Retinal pigment epithelial cell (primary cell): ENCODE measurements at regions not wholly inside any gene's neighbourhood (a gene's known extent, or its start where the extent isn't known, plus 50 kb on each side); places are given as distances from the start of the nearest gene placed in this dataset.

Experiments used
- DNase-seq: peaks from one replicate; pipeline ENCODE4 v3.0.0-alpha.2; 2010; ENCODE audit warnings: low read depth
- H3K4me3 ChIP-seq: 2 replicates; pipeline ENCODE4 v1.5.1; 2011; ENCODE audit warnings: mild to moderate bottlenecking, low read length, control low read depth, moderate library complexity
- TF ChIP-seq, protein P1 (sequence below): conservative IDR thresholded peaks from 2 replicates; pipeline ENCODE4 v1.5.1; 2011; ENCODE audit warnings: low read depth, low read length, control low read depth, inconsistent platforms

GRCh38 chr14:101243587-101244338 is 317.5 kb upstream of the DIO3 start:
- no peak for DNase-seq
- TF ChIP-seq, protein P1, sequence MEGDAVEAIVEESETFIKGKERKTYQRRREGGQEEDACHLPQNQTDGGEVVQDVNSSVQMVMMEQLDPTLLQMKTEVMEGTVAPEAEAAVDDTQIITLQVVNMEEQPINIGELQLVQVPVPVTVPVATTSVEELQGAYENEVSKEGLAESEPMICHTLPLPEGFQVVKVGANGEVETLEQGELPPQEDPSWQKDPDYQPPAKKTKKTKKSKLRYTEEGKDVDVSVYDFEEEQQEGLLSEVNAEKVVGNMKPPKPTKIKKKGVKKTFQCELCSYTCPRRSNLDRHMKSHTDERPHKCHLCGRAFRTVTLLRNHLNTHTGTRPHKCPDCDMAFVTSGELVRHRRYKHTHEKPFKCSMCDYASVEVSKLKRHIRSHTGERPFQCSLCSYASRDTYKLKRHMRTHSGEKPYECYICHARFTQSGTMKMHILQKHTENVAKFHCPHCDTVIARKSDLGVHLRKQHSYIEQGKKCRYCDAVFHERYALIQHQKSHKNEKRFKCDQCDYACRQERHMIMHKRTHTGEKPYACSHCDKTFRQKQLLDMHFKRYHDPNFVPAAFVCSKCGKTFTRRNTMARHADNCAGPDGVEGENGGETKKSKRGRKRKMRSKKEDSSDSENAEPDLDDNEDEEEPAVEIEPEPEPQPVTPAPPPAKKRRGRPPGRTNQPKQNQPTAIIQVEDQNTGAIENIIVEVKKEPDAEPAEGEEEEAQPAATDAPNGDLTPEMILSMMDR: no peak
- H3K4me3 ChIP-seq: no peak overlapping the region

GRCh38 chr14:101246894-101247841 is 314.1 kb upstream of the DIO3 start:
- TF ChIP-seq, protein P1: no peak
- no peak overlapping the region for H3K4me3 ChIP-seq
- DNase-seq: no peak

DNA sequence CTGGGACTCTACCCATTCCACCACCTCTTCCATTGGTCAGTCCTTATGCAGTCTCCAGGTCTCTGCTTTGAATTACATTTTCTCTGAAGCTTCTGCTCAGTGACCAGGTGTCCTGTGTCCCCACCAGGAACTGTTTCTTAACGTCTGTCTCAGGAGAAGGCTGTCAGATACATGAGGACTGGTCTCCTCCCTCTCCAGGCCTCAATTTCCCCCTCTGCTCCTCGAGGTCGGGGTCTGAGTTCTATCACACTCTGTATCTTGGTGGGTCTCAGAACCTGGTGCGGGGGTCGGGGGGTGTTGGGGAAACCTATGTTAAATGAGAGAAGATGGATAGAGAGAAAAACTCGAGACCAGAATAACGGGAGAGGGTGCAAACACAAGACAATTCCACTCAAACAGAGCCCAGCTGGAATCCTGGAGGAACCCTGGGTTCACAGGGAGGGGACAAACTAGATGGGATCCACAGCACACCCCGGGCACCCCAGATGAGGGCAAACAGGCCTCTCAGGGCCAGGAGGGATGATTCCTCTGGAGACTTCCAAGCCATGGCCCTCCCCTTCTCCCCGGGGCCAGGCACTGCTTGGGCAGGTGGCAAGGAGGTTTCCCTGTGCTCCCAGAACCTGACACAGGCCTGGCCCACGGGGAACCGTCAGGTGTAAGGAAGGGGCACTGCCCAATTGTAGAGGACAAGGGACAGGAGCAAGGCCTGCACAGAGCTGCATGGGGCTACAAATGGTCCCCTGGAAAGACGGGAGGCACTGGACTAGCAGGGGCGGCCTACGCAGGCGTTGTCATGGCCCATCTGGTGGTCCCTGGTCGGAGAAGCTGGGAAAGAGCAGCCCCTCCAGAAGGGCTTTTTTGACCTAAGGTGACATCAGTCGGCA is 313.2 kb upstream of the DIO3 start:
- no peak for DNase-seq
- H3K4me3 ChIP-seq: no peak overlapping the region
- TF ChIP-seq, protein P1: no peak

- no peak overlapping the region for H3K4me3 ChIP-seq
- TF ChIP-seq, protein P1: no peak
- no peak for DNase-seq
Observed at GRCh38 chr14:101248840-101249675, 312.2 kb upstream of the DIO3 start.

- TF ChIP-seq, protein P1: no peak
- no peak for DNase-seq
- no peak overlapping the region for H3K4me3 ChIP-seq
Observed at GRCh38 chr14:101249676-101250036, 311.6 kb upstream of the DIO3 start.

GRCh38 chr14:101250336-101250947 is 310.9 kb upstream of the DIO3 start:
- TF ChIP-seq, protein P1: no peak
- DNase-seq: no peak
- H3K4me3 ChIP-seq: no peak overlapping the region
